Osteocyte (in vitro differentiated cells): ENCODE measurements at regions not wholly inside any gene's neighbourhood (a gene's known extent, or its start where the extent isn't known, plus 50 kb on each side); places are given as distances from the start of the nearest gene placed in this dataset.

Source experiments
- DNase-seq: peaks from one replicate; pipeline ENCODE4 v3.0.0; 2021; ENCODE audit warnings: mixed read lengths; ENCODE audit not compliant: unreplicated experiment; ENCODE audit errors: extremely low spot score
- H3K27ac Mint-ChIP-seq: one replicate; pipeline ENCODE4 v1.8.0; 2021; ENCODE audit warnings: mild to moderate bottlenecking, mixed read lengths; ENCODE audit not compliant: unreplicated experiment
- H3K27me3 Mint-ChIP-seq: one replicate; pipeline ENCODE4 v1.8.0; 2021; ENCODE audit warnings: mixed read lengths; ENCODE audit not compliant: unreplicated experiment
- H3K36me3 Mint-ChIP-seq: one replicate; pipeline ENCODE4 v1.8.0; 2021; ENCODE audit warnings: mixed read lengths; ENCODE audit not compliant: unreplicated experiment
- H3K4me1 Mint-ChIP-seq: one replicate; pipeline ENCODE4 v1.8.0; 2021; ENCODE audit warnings: mixed read lengths; ENCODE audit not compliant: unreplicated experiment
- H3K4me3 Mint-ChIP-seq: one replicate; pipeline ENCODE4 v1.8.0; 2021; ENCODE audit warnings: mild to moderate bottlenecking, moderate library complexity, mixed read lengths; ENCODE audit not compliant: unreplicated experiment
- H3K9me3 Mint-ChIP-seq: one replicate; pipeline ENCODE4 v1.8.0; 2021; ENCODE audit warnings: mixed read lengths; ENCODE audit not compliant: unreplicated experiment
- TF ChIP-seq, protein P1 (sequence below): fragments of 200-600 bp; sonication (generic); IDR thresholded peaks from 2 replicates; pipeline ENCODE4 v1.5.0; 2021; ENCODE audit warnings: antibody characterized with exemption, mild to moderate bottlenecking, moderate library complexity

GRCh38 chr18:38940863-38941531 is 1375.4 kb upstream of the CELF4 start:
- Mint-ChIP-seq H3K4me3 (no peak overlapping the region), H3K27ac (no peak overlapping the region), H3K27me3 (no peaks in the 10 kb centered on the region), H3K4me1 (no peaks in the 10 kb centered on the region), H3K36me3 (no peaks in the 10 kb centered on the region), H3K9me3 (peaks cover 48% of the 10 kb centered on the region)
- no peak for DNase-seq
- TF ChIP-seq, protein P1, sequence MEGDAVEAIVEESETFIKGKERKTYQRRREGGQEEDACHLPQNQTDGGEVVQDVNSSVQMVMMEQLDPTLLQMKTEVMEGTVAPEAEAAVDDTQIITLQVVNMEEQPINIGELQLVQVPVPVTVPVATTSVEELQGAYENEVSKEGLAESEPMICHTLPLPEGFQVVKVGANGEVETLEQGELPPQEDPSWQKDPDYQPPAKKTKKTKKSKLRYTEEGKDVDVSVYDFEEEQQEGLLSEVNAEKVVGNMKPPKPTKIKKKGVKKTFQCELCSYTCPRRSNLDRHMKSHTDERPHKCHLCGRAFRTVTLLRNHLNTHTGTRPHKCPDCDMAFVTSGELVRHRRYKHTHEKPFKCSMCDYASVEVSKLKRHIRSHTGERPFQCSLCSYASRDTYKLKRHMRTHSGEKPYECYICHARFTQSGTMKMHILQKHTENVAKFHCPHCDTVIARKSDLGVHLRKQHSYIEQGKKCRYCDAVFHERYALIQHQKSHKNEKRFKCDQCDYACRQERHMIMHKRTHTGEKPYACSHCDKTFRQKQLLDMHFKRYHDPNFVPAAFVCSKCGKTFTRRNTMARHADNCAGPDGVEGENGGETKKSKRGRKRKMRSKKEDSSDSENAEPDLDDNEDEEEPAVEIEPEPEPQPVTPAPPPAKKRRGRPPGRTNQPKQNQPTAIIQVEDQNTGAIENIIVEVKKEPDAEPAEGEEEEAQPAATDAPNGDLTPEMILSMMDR = no peak

- H3K27ac Mint-ChIP-seq = no peak overlapping the region
- peaks cover 44% of the 10 kb centered on the region for H3K9me3 Mint-ChIP-seq
- H3K4me1 Mint-ChIP-seq = no peaks in the 10 kb centered on the region
These were observed 1374.9 kb upstream of the CELF4 start for GRCh38 chr18:38940475-38940862.

GRCh38 chr18:38933910-38934510 is 1368.4 kb upstream of the CELF4 start:
- Mint-ChIP-seq H3K36me3 (no peaks in the 10 kb centered on the region), H3K9me3 (peaks cover 21% of the 10 kb centered on the region), H3K27ac (no peak overlapping the region), H3K4me1 (no peaks in the 10 kb centered on the region), H3K27me3 (no peaks in the 10 kb centered on the region), H3K4me3 (no peak overlapping the region)
- TF ChIP-seq, protein P1 = no peak
- no peak for DNase-seq

More at GRCh38 chr18:38940475-38940862, 1374.9 kb upstream of the CELF4 start:
- TF ChIP-seq, protein P1 = no peak
- Mint-ChIP-seq H3K27me3 (no peaks in the 10 kb centered on the region), H3K36me3 (no peaks in the 10 kb centered on the region), H3K4me3 (no peak overlapping the region)
- no peak for DNase-seq

- Mint-ChIP-seq H3K27me3 (no peaks in the 10 kb centered on the region), H3K4me1 (no peaks in the 10 kb centered on the region), H3K4me3 (no peak overlapping the region), H3K36me3 (no peaks in the 10 kb centered on the region), H3K9me3 (peaks cover 16% of the 10 kb centered on the region), H3K27ac (no peak overlapping the region)
- DNase-seq = no peak
- TF ChIP-seq, protein P1 = no peak
These were observed 1367.7 kb upstream of the CELF4 start for GRCh38 chr18:38933322-38933721.

DNA sequence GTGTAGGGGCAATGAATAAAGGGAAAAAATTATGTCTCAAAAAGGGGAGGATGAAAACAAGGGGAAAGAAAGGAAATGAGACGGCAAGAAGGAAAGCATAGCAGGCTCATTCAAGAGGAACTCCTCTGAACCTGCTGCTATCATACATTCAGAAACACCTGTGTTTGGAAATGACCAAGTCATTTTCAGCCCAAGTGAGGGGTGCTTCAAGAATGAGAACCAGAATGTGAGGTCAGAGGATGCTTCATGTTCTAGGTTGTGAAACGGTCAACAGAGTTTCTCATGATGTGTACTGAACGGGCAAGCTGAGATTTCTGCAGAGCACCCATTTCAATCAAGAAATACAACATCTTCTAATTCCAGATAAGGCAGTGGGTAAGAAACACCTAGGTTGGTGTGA is 1367.2 kb upstream of the CELF4 start:
- Mint-ChIP-seq H3K4me3 (no peak overlapping the region), H3K27ac (no peak overlapping the region), H3K36me3 (no peaks in the 10 kb centered on the region), H3K4me1 (no peaks in the 10 kb centered on the region), H3K27me3 (no peaks in the 10 kb centered on the region), H3K9me3 (peaks cover 11% of the 10 kb centered on the region)
- TF ChIP-seq, protein P1 = no peak
- DNase-seq = no peak
